ENCODE measurements at regions not wholly inside any gene's neighbourhood (a gene's known extent, or its start where the extent isn't known, plus 50 kb on each side); places are given as distances from the start of the nearest gene placed in this dataset.

- no peaks in the 10 kb centered on the region for H4K20me1 ChIP-seq (replicated peaks; ENCODE audit: insufficient read depth)
- no peaks in the 10 kb centered on the region for H3K4me1 ChIP-seq (ENCODE audit: insufficient read depth)
- no peaks in the 10 kb centered on the region for H3K27me3 Mint-ChIP-seq (ENCODE audit: insufficient read depth, low read depth, poor library complexity)
- H3F3A ChIP-seq (replicated peaks; ENCODE audit: low read depth): no peaks in the 10 kb centered on the region
- no peaks in the 10 kb centered on the region for H3K9me3 Mint-ChIP-seq
- H3K4me2 ChIP-seq: no peak overlapping the region
- ATAC-seq (peak; percentile 83), DNase-seq (ENCODE audit: low spot score) (peak; percentile 67)
- H3K27me3 ChIP-seq (ENCODE audit: insufficient read depth): no peaks in the 10 kb centered on the region
- H3K4me1 Mint-ChIP-seq: no peaks in the 10 kb centered on the region
- H2AFZ ChIP-seq: no peak overlapping the region
- no peak overlapping the region for H3K4me3 ChIP-seq
- H3K9me2 ChIP-seq (ENCODE audit: insufficient read depth): no peaks in the 10 kb centered on the region
- no peaks in the 10 kb centered on the region for H3K79me2 ChIP-seq (replicated peaks; ENCODE audit: insufficient read depth)
- H3K36me3 ChIP-seq (ENCODE audit: insufficient read depth): no peaks in the 10 kb centered on the region
- H3K27ac Mint-ChIP-seq: no peak overlapping the region
- H3K36me3 Mint-ChIP-seq (ENCODE audit: low read depth): no peaks in the 10 kb centered on the region
- TF ChIP-seq REST (IDR thresholded peaks at IDR 0.05; ENCODE audit: unreplicated experiment) (no peak), CTCF (conservative IDR thresholded peaks at IDR 0.05; ENCODE audit: low read depth in 2 of 2) (peak; percentile 76 to 79), EZH2phosphoT487 (IDR thresholded peaks at IDR 0.05; ENCODE audit: unreplicated experiment) (no peak)
- no peak overlapping the region for H3K4me3 Mint-ChIP-seq
- no peak overlapping the region for H3K27ac ChIP-seq (ENCODE audit: low read depth)
Measured at GRCh38 chr6:95866732-95867131, 149.0 kb upstream of the FUT9 start.

GRCh38 chr6:95867205-95867604, 148.6 kb upstream of the FUT9 start:
- Mint-ChIP-seq H3K27me3 (ENCODE audit: insufficient read depth, low read depth, poor library complexity) (no peaks in the 10 kb centered on the region), H3K27ac (no peak overlapping the region), H3K9me3 (no peaks in the 10 kb centered on the region), H3K4me1 (no peaks in the 10 kb centered on the region), H3K36me3 (ENCODE audit: low read depth) (no peaks in the 10 kb centered on the region), H3K4me3 (no peak overlapping the region)
- H2AFZ ChIP-seq: no peak overlapping the region
- no peaks in the 10 kb centered on the region for H3F3A ChIP-seq (replicated peaks; ENCODE audit: low read depth)
- no peaks in the 10 kb centered on the region for H3K79me2 ChIP-seq (replicated peaks; ENCODE audit: insufficient read depth)
- ATAC-seq (no peak), DNase-seq (ENCODE audit: low spot score) (no peak)
- no peak overlapping the region for H3K4me3 ChIP-seq
- no peaks in the 10 kb centered on the region for H3K9me2 ChIP-seq (ENCODE audit: insufficient read depth)
- H3K36me3 ChIP-seq (ENCODE audit: insufficient read depth): no peaks in the 10 kb centered on the region
- H3K4me2 ChIP-seq: no peak overlapping the region
- no peak overlapping the region for H3K27ac ChIP-seq (ENCODE audit: low read depth)
- no peaks in the 10 kb centered on the region for H3K4me1 ChIP-seq (ENCODE audit: insufficient read depth)
- no peaks in the 10 kb centered on the region for H4K20me1 ChIP-seq (replicated peaks; ENCODE audit: insufficient read depth)
- TF ChIP-seq EZH2 (IDR thresholded peaks at IDR 0.05; ENCODE audit: low read depth, unreplicated experiment) (no peak), ZNF331 (CRISPR knock-in tag; IDR thresholded peaks at IDR 0.05; ENCODE audit: low read depth) (no peak), ETS1 (IDR thresholded peaks at IDR 0.05) (no peak), CREB1 (CRISPR knock-in tag; IDR thresholded peaks at IDR 0.05; ENCODE audit: low read depth) (no peak)
- H3K27me3 ChIP-seq (ENCODE audit: insufficient read depth): no peaks in the 10 kb centered on the region
